HG02970 (cell line): ENCODE measurements at regions not wholly inside any gene's neighbourhood (a gene's known extent, or its start where the extent isn't known, plus 50 kb on each side); places are given as distances from the start of the nearest gene placed in this dataset.

Experiments
- ATAC-seq: cut with Tn5 transposase; IDR thresholded peaks from one replicate; pipeline ENCODE4 v1.9.1; 2021; ENCODE audit warnings: mild to moderate bottlenecking, moderate library complexity, moderate number of reproducible peaks; ENCODE audit not compliant: unreplicated experiment, low FRiP score

DNA sequence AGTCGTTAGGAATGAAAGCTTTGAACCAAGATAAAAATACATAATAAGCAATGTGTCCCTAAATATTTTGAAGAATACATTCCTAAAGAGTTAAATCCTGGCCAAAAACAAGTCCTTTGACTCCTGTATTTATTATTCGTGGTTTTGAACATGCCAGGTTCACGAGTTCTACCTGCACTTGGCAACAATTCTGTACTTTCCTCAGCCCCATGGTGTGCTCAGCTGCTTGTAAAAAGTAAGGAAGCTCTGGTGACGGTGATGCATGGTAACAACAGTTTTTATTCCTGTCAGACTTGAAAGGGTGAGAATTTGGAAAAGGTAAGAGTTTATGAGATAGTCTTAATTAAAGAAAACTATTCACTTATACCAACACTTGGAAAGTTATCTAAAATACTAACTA lies 95.0 kb upstream of the KLF12 start:
- no peak for ATAC-seq

DNA sequence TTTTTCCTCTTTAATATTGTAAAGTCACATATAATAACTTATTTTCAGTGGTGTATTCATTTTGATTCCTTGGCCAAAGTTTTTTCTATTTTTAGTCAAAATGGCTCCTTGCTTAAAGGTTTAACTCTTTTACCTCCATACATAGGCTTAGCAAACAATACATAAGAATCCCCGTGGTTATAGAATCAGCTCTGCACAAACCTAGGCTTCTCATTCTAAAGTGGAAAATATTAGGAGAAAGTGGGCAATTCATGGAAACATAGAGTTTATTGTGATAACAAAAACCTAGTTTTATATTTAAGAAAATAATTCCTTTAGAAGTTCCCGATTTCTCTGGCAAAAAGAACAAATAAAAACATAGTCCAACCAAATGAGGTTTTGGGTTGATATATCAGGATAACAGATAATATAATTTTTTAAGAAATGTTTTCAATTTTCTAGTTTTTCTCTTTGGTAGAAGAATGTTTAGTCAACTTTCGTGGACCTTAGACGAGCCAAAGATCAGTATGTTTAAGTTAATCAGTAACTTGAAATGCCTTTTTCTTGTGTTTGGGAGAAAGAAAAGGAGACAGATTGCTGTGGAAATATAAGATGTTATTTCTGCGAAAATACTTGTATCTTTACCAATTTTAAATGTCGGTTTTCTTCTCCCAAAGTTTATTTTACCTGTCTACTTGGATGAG lies 93.4 kb upstream of the KLF12 start:
- no peak for ATAC-seq

DNA sequence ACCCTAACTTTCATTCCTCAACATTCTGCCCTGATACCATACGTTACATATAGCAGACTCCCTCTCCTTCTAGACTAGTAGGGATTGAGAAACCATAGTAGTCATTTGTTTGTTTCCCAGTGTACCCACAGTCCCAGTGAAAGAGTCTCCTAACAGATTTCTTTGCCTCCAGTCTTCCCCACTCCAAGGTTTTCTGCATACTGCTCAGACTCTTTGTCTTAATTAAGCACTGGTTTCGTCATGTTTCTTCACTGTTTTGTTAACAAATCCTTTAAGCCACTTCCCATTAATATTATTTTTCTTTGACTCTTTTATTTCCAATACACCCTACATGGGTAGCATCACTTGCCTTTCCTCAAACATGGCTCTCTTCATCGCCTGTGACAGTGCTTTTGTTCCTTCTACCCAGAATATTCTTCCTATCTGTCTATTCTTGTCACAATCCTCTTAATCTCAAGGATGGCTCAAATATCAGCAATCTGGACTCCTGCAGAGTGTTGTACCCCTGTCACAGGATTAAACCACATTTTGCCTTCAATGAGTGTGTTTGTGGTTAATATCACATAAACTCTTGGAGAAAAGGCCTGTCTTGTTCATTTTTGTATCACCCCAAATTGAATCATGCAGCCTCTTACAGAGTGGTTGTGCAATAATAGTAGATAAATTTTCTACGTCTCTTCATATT lies 92.7 kb upstream of the KLF12 start:
- ATAC-seq, result no peak

DNA sequence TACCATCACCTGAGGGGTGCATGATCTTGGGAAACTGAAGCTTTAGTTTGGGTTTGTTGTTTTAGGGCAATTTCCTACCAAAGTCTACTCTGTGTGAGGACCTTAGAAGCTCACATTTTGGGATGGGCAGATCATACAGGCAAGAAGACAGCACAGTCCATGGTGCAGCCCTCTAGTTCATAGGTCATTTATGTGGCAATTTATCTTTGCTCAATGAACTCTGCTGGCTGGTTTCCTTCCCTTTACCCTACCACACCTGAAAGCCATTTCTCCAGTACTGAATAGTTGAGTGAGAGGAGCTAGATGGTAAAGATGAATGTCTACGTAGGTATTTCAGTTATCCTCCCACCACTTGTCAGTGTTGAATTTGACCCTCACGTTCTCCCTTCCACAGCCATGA lies 87.5 kb upstream of the KLF12 start:
- no peak for ATAC-seq

DNA sequence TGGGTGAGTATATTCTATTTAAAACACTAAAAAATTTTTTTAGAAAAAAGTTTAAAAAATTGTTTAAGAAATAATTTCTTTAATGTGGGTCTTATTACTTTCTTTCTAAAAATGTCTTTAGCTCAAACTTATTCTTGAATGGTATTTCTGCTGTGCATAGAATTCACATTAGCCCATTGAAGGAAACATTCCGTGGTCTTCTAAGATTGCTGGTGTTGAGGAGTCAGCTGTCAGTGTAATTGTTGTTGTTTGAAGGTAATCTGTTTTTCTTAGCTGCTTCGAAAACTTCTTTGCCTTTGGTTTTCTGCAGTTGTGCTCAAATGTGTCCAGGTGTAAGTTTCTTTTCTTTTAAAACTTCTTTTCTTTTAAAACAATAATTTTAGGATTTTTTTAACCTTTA lies 85.4 kb upstream of the KLF12 start:
- no peak for ATAC-seq

DNA sequence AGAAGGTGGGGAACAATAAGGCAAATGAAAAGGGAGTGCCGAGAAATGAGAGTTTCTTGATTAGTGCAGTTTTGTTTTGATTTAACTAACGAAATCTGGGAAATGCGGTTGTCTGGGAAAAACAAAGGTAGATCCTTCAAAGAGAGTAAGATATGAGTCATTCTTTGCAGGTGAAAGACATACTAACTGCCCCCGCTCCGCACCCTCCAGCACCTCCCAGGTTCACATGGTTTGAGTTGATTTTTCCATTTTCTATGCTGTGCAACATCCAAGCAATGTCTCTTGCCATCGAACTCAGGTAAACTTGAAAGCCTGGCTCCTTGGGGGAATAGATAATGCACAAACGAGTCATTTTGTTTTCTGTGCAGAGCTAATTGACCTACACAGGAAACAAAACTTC lies 84.1 kb upstream of the KLF12 start:
- no peak for ATAC-seq

DNA sequence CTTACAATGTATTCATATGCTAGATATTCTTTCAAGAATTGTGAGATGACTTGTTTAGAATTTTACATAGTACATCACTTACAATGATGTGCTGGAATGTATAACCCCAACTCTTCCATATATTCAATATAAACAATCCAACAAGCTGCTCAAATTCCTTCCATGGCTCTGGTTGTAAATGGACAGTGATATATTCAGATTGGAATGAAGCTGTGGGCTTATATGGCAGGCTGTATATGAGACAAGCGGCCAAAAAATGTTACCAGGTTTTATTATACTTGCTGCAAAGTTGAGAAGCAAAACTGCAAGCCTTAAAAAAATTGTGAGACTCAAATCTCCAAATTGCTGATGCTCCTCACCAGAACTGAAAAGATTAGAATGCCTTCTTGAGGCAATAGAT lies 83.6 kb upstream of the KLF12 start:
- ATAC-seq, result no peak

DNA sequence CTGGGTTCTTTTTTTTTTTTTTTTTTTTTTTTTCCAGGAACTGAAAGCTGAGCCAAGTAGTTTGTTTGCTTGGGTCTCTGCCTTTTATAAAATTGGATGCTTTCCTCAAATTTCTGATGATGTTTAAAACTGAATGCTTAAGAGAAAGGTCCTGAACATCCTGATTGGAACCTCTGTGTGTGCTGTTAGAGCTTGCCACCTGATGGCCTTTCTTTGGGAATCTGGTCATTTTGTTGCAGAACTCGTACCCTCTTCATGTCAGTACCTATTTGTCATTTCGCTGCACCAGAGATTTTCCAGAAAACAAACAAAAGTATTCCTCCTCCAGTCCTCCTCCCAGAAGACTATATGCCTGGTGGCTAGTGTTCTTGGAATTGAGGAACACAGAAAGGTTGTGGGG lies 81.2 kb upstream of the KLF12 start:
- no peak for ATAC-seq

DNA sequence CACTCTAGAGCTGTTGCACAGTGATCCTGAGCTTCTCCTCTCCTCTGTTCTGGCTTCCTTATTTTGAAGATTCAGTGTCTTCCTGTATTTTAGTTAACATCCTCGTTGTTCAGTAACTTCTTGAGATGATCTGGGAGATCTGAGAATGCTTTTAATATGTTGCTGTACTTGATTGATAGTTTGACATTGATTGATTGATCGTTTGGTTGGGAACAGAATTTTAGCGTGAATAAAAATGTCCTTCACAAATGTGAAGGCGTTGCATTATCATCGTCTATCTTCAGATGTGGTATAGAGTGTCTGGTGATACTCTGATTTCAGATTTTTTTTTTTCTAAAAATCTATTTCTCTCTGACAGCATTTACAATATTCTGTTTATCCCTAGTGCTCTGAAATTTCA lies 80.1 kb upstream of the KLF12 start:
- ATAC-seq, result no peak

DNA sequence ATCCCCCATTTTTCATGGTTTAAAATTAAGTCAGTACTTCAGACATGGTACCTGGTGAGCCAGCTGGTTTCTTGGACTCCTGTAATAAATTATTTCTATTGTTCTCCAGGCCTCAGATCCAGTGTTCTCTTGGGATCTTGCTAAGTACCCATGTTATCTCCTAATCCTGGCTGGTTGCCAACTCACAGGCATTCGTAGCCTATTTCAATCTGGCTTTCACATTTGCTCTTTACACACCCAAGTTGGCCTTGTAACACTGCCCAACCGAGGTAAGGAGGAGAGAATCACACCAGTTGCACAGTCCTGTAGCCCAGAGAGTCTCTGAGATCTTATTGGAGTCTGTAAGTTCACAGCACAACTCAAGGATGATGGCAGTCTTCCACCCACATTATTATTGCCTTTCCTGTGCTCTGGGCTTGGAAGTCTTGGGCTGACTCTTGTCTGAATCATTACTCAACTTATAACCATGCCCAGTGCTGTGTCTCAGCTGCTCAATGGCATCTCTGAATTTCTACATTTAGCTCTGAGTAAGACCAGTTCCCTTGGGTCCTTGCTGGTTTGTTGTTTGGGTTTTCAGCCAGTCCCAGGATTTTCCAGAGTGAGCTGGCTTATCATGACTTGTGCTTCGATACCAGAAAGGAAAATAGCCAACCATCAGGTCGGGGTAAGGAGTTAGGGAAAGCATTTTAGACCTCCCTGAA lies 76.6 kb upstream of the KLF12 start:
- no peak for ATAC-seq

DNA sequence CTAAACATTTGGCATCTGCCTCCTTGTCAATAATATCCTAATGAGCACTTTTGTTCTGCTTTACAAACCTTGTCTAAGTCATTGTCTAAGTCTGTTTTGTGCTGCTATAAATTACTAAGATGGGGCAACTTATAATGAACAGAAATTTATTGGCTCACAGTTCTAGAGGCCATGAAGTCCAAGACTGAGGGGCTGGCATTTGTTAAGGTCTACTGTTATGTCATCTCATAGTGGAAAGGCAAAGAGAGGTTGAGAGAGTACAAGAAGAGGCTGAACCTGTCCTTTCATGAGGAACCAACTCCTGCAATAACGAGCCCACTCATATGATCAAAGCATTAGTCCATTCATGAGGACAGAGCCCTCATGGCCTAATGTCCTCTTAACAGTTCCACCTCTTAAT lies 72.7 kb upstream of the KLF12 start:
- ATAC-seq, result no peak

DNA sequence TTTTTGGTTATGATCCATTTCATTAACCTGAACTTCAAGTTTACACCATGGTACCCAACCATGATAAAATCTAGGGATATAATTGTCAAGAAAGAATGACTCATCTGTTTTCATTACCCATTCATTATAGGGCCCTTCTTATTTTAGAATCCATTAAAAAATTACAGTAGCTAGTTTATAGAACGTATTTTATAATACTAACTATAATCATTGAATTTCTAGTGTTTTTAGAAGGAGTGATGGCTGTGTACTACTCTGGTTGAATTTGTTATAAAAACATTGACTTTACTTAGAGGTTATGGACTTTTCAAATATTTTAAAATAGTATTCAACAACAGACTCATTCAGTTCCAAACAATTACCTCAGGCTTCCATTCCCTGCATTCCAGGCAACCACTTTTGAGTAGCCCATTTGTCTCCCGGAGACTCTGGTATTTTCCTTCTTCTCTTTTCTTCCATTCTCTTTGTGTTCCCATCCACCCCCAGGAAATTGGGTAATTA lies 71.9 kb upstream of the KLF12 start:
- ATAC-seq, result no peak

DNA sequence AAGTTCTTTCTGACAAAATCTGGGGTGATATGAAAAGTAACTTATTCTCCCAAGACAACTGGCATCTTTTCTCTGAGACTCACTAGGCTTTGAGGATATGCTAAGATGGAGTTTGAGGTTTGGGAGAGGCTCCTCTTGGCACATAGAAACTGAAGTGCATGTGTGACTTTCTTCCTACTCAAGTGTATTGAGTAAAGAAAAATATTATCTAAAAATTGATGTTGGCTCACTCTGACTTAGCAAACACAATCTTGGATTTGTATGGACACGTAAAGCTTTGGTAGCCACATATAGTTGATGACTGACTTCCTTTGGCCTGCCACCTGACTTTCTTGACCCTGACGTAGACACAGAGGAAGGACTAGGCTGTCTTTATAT lies 71.1 kb upstream of the KLF12 start:
- ATAC-seq, result no peak

DNA sequence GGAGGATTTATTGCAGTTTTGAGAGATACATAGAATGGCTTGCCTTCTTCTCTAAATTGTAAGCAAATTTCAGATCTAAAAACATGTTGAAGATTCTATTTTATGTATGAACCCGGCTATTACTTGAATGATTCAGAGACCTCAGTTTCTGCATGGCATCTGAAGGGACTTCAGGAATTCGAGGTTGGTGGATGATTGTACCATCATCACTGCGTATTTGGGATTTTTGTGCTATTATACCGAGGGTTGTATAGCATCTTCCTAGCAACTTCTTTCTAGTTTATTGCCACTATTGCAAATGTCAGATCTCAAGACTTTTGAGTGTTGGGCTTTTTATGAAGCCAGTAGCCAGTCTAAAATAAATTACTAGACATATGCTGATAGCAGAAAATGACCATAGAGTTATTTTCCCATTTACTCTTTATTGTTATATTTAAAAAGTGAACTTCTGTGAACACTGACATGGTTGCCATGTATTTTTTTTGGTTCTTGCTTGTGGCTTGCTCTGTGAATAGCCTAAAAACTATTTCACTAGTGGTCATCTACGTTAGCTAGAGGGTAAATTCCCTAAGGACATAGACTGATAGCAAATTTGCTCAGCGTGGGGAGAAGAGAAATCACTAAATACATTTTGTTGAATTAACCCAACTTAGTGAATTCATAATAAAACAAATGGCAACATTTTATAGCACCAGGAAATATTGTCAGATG lies 70.6 kb upstream of the KLF12 start:
- no peak for ATAC-seq

DNA sequence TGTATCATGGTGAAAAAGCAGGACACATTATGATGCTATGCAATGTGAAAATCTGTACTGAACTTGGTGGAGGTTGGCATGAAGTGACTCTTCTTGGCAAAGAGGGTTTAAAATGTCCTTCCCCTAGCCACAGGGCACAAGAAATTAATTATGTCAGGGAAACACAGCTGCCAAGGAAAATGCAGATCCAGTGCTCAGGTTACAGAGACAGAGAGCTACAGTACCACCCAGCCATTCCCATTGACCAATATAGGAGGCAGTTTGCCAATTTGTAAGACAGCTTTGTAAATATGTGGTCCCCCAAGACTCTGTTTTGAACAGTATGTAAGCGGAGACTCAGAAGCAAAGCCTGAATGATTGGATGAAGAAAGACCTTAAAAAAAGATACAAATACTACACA lies 69.4 kb upstream of the KLF12 start:
- no peak for ATAC-seq

DNA sequence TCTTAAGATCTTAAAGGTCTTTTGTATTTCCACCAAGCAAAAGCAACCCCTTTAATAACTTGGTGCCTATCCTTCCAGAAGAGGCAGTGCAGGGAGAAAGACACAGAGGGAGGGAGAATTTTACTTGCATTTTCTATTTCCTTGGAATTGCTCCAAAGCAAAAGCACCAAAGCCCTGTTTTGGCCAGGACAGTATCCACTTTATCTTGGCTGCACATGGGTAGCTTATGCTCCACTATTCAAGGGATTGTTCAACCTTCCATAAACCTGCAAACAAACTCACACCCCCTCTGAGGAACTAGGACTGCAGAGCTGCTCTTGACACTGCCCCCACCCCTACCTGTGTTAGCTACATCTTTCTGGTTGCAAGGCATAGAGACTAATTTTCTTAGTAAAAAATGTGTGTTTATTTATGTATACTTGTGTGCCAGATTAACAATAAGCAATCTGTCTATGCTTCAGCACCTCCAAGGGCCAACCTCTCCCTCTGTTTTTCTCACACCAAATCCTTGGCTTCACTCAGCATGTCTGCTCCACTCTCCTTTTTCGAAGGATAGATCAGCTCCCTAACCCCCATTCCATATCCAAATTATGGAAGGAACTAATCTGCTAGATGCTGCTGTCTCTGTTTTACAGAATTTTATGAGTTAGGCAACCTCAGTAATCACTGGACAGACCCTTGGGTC lies 68.1 kb upstream of the KLF12 start:
- no peak for ATAC-seq

DNA sequence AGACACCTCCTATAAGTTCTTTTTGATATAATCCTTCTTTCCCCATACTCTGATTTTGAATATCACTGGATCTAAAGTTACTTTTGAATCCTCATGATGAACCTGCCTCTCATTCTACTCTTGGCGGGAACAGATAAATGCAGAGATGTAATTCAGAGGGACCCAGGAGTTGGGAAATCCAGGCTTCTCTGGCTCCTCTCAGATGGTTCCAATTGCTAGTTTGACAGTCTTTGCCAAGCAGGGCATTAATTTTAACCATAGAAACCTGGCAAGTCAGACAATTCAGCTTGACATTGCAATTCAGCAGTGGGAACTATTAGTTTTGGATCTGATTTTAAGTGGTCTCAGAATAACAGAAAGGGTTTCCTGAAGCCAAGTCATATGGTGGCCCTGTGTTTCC lies 67.3 kb upstream of the KLF12 start:
- no peak for ATAC-seq

DNA sequence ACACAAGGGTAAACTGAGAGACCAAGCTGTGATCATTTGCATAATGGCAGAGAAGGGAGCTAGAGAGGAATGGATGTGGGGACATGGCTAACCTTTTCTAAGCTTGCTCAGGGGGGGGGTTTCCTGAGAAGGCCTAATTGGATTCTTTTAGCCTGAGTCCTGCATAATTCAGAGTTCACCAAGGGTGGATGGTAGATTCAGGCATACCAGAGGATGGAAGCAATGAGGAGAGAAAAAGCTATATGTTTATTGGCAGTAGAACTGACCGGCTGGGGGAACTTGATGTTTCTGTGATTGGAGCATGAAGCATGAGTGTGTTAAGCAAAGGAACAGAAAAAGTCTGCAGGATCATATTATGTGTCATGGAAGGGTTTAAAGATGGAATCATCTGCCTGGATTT lies 65.9 kb upstream of the KLF12 start:
- ATAC-seq, result no peak

DNA sequence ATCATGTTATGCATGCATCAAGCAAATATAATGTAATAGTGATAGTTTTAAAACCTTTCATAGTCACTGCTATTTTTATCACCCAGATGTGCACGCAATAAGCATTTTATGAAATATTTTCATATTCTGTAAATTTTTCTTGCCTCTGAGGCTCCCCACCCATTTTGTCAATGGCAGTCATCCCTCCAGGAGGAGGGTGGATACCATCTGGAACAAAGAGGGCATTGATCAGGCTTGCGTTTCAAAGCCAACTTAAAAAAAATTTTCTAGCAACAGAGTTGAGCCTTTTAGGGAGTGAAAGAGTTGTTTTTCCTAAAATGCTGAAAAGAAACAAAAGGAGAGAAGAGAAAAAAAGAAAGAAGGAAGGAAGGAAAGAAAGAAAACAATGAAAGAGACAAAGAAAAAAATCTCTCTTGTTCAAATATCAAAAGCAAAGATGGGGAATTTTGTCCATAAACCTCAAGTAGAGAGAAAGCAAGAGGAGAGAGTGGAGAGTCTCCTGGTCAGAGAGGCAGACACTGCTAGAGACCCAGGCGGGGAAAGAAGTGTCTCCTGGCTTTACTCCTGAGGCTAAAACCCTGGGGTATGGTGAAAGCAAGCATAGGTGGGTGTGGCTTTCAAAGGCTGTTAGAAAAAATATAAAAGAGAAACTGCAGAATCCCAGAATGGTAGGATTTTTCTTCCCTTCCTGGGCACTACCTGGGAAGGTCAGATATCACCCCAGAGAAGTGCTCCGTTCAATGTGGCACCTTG lies 63.6 kb upstream of the KLF12 start:
- no peak for ATAC-seq

DNA sequence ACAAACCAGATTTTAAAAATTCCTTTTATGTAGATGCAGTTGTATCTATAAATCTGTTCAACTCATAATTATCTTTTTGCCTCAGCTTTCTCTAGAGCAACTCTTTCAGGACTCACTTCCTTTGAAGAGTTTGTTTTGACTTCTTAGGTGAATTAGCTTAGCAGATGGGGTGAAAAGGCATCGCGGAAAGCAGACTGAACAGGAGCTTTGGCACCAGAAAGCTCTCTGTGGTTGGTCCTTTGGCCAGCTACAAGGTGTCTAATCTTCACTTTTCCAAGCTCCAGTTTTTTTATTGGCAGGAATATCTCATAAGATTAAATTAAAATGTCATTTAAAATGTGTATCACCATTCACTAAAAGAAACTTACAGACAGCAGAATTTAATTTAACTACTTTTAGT lies 60.6 kb upstream of the KLF12 start:
- no peak for ATAC-seq
